HG03060 (cell line): ENCODE measurements at regions not wholly inside any gene's neighbourhood (a gene's known extent, or its start where the extent isn't known, plus 50 kb on each side); places are given as distances from the start of the nearest gene placed in this dataset.

Experiments used
- ATAC-seq: cut with Tn5 transposase; IDR thresholded peaks from one replicate; pipeline ENCODE4 v1.9.1; 2021; ENCODE audit warnings: low read depth, moderate number of reproducible peaks; ENCODE audit not compliant: unreplicated experiment

GRCh38 chr11:19566583-19567379 is 145.9 kb upstream of the NAV2 start:
- no peak for ATAC-seq

DNA sequence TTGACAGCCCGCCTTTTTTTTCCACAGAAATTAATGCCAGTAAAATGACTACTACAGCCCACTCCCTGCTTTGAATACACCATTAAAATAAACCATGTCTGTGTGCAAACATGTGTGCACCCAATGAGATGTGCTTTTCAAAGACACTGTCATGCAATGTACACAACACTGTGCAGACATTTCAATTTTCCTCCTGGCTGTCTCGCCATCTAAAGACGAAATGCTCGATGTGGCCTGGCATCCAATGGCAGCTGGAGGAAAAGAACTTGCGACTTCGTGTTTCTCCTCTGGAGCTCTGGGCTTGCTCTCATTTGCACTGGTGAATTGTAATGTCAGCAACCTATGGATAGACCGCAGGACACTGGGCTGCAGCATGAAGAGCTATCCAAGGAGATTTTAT is 147.0 kb upstream of the NAV2 start:
- no peak for ATAC-seq

DNA sequence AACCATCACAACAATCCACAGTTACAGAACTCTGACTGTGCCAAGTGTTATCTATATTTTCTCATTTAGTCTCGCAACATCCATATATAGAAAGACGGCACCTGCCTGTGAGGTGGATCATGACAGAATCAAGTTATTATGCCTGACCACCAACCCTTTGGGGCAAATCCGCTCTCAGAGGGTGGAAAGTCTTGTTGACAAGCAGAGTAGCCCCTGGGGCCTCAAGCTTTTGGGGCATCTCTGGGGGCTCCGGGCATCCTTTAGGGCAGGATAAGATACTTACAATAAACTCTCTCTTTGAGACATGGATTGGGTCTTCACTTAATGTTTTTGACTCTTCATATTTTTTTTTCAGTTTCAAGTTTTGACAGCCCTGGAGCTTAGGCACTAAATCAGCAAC is 150.5 kb upstream of the NAV2 start:
- no peak for ATAC-seq

DNA sequence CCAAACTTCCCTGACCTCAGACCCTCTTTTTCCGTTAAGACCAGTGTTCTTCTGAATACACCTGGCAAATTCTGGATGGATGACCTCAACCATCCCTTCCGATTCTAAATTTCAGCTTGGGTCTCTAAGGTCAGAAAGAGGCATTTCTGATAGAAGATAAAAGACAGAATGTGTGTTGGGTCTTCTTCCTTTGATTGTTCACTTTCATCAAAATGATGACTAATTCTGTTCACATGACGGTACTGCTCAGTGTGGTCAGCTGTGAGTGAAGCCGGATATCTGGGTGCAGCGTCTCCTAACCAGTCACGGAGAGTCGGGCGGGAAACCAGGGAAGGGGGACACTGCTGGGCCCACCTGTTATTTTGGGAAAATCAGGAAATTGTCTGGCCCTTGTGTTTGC is 151.6 kb upstream of the NAV2 start:
- ATAC-seq = no peak

GRCh38 chr11:19560156-19560555 is 152.5 kb upstream of the NAV2 start:
- ATAC-seq = no peak

GRCh38 chr11:19559746-19560145 is 152.9 kb upstream of the NAV2 start:
- ATAC-seq = no peak

DNA sequence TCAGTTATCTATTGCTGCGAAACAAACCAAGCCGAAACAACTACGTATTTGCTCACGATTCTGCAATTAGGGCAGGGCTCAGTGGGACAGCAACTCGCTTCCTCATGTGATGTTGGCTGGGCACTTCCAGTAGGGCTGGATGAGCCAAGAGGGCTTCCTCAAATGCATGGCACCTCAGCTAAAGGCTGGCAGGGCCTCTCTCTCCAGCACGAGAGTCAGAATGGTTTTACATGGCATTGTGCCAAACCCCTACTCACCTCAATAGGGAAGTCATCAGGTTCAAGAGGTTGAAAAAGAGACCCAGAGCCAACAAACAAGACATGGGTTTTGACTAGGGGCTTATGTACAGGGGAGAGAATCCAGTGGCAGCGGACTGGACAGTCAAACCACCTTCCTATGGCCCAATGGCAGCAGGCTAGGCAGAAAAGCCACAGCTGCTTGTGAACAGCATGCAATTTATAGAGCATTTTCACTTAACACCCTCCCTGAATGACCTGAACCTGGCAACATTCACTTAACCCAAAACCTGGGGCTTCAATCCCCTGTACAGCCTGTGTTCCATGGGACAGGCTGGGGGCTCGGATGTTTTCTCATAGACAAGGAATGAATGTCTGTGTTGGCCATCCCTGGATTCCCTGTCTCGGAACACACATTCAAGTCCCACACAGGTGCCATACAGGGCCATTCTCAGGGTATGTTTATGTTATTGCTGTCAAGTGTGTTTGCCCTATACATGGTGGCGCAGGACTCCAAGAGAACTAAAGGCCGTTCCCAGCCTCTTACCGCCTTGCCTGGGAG is 154.2 kb upstream of the NAV2 start:
- no peak for ATAC-seq

DNA sequence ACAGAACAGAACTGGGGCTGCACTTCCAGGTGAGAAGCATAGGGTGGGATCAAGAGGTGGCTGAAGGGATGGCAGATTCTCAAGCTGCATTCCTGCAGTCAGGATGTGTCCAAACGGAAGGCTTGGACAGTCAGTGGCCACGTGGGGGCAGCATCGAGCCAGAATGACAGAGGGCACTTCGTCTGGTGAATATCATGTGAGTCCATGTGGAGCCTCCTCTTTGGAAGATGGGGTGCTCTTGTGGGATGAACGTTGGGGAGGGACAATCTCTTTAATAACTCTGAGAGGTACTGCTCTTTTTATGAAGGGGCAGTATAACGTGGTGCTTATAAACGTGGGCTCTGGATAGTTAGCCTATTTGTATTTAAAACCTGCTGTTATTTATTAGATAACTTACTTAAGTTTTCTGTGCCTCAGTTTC is 154.9 kb upstream of the NAV2 start:
- ATAC-seq = no peak

DNA sequence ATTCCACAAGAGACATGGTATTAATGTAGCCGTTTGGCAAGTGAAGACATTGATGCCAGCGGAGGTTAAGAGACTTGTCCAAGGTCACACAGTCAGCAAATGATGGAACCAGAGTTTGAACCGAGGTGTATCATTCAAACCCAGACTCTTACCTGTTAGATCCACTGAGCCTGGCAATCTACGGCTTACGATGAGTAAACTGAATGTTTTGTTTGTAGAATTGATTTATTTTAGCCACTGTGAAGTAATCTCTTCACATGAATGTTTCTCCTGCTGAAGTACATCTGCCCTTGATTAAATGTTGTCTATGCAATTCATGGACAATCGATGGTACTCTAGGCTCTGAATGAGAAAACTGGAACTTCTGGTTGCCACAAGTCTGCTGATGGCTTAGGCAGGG is 155.5 kb upstream of the NAV2 start:
- ATAC-seq = no peak

DNA sequence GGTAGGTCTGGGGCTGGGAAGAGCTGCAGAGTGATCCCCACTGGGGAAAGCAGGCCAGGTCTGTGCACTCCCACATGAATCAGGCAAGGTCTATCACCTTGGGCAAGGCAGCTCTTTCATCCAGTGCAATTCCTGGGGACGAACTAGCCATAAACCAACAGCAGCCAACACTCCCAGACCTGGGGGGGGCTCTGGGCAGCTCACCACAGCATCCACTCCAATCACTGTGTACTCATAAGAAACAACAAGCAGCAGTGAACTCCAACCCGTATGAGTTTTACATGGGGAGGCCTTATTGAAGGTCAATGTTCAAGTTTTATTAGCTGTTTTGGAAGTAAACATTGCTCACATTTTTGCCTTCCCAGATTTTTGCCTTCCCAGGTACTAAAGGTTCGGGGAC is 157.4 kb upstream of the NAV2 start:
- ATAC-seq = no peak

- ATAC-seq = no peak
These were observed 158.8 kb upstream of the NAV2 start for GRCh38 chr11:19553683-19554333.

DNA sequence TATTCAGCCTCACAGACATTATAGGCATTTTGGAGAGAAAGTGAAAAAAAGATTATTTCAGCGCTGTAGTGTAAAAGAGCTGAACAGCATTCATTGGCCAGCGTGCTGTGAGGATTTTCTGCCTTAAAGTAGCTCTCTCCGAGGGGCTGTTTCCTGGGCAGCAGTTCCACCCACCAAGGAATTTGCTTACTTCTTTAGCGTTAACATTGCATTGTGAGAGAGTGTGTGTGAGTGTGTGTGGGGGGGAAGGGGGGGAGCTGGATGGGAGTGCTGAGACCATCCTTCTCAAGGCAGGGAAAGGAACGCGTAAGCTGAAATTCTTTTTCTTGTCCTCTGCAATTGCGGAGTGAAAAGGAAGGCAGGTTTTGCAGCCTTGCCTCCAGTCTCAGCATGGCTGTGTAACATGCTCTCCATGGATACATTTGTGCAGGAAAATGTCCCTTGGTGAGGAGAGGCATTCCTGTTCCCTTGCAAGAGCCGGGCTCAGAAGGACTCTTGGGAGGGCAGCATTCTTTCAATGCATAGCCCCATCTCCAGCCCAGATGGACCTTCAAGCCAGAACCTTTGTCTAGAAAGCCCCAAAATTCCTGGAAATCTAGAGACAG is 159.9 kb upstream of the NAV2 start:
- no peak for ATAC-seq

DNA sequence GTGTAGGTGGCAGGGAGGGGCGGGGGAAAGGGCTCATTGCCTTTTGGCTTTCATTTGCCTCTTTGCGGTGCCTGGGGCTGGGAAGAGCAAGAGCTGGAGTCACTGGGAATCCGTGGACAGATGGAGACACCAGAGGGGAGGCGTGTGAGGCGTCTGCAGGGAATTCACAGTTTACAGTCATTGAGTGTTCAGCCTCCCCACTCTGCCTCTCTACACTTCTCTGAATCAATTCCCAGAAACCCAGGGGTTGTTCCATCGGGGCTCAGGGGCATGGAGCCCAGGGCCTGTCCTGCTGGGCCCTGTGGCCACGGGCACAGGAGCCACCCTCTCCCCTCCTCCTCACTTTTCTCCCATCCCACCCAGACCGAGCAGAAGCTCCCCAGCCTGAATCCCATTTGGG is 160.5 kb upstream of the NAV2 start:
- no peak for ATAC-seq

DNA sequence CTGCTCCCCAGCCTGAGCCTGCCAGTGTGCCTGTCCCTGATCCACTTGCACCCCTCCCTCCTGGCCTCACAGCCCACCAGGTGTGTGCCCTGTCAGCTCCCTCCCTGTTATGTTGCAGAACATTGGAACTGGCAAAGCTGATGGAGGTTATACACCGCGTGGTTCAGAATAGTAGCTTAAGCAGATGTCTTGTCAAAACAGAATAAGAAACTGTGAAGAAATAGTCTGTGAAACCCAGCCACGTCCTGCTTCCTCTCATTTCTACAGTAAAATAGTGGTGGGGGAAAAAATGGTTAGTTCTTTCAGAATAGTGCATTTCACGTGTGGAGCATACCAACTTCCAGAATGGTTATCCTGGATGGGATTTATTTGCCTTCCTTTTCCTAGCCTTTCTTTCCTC is 161.2 kb upstream of the NAV2 start:
- ATAC-seq = no peak

DNA sequence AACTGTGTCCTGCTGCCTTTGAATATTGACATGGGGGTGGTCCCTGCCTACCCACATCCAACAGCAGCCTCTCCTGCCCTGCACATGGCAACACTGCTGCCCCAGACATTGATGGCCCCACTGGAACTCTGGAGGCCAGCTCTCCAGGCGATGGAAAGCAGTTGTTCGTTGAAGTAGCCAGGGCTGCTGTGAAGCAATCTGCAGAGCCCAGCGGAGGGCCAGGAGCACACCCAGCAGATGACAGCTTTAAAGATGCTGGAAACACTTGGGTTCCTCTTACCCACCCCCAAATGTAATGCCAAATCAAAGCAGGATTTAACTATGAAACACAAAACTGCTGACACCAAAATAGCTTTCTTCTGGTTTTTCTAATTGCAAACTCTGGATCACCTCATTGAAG is 165.6 kb upstream of the NAV2 start:
- ATAC-seq = no peak

DNA sequence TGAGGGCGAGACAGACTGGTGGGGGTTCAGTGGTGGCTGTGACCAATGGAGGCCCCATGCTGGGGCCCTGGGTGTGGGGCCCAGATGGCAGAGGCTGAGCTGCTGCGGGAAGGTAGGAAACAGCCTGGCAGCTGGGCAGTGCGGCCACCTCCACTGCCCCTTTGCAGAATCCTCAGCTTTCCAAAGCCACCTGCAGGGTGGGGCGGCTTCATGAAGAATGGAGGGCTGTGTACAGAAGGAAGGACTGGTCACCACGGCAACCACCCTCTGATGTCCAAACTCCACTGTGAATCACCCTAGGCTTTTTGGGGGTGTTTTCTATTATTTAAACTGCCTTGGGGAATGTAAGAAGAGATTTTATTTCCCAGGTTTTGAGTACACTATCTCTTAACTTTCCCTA is 166.3 kb upstream of the NAV2 start:
- ATAC-seq = no peak

DNA sequence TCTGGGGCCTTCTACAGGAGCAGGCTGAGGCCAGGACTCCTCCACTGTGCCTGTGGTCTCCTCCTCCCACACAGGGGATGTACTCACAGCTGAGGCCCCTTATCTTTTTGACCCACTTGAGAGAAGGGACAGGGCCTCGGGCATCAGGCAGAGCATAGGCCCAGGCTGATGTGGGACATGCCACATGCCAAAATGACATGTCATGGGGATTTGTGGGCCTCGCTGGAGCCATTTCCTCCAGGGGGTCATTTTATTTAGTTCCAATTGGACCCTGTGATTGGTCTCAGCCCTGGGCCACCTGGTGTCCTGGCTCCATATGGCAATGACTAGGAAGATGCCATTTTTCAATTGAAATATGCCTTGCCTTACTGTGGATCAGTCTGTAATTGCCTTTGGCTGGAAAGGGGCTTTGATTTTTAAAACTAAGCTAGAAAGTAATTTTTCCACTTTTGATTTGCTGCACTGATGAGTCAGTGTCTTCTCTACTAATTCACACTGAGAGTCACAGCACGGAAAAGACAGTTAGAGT is 171.1 kb upstream of the NAV2 start:
- no peak for ATAC-seq

- ATAC-seq = no peak
These were observed 172.8 kb upstream of the NAV2 start for GRCh38 chr11:19539861-19540260.

DNA sequence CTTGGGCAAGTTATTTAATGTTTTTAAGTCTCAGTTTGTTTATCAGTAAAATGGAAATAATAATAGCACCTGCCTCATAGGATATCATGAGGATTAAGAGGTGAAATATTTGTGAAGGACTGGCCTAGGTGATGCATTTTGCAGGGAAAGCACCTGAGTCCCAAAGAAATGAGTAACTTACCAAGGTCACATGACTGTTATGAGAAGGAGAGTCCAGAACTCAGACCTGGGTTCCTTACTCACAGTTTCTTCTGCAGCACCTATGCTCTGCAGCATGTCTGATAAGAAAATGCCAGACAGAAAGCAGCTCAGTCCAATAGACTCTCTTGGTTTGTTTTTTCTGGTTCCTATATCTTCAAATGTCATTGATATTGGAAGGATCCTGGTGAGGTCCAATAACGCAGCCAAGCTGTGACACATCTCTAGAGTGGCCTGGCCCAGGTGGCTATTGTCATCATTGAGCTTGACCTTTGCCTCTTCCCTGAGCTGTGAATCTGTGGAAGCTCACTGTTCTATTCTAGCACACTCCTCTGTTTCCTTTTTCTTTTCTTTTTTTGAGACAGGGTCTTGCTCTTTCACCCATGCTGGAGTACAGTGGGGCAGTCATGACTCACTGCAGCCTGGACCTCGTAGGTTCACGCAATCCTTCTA is 174.7 kb upstream of the NAV2 start:
- ATAC-seq = no peak

- no peak for ATAC-seq
These were observed 176.5 kb upstream of the NAV2 start for GRCh38 chr11:19536131-19536530.
